GM12872 (cell line): ENCODE measurements at regions not wholly inside any gene's neighbourhood (a gene's known extent, or its start where the extent isn't known, plus 50 kb on each side); places are given as distances from the start of the nearest gene placed in this dataset.
A peak's percentile ranks its signal among the peaks of the same experiment; 100 is the strongest.

Experiments used
- TF ChIP-seq, protein P1 (sequence below): IDR thresholded peaks from 3 replicates; pipeline ENCODE4 v1.5.1; 2011; ENCODE audit warnings: low read depth, mild to moderate bottlenecking, low read length, moderate library complexity; ENCODE audit not compliant: insufficient read depth

DNA sequence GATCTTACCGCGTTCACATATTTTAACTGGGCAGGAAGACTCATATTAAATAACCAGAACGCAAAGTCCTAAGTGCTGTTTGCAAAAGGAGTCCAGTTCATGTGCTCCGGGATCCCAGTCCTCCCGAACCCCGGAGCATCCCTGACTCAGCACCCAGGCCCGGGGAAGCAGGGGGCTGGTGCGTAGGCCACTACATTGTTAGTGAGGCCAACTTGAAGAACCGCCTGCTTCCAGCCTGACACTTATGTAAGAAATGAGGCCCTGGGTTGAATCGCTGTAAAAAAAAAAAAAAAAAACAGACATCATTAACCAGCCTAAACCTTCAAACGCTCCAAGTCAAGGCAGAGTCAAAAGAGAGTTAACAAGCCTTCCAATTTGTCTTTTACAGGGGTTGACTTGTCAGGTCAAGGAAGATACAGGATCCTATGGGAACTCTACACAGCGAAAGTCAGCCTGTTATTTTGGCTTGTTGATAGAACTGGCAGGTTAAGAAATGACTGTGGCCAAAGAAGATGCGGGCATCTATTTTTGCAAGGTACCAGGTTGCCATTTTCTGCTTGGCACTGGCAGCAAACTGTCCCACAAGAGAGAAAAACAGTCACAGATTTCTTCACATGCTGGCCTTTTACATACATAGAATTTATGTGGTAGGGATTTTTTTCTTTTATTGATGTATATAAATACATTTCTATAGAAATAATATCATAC lies 93.3 kb downstream of the ACTL7B start:
- TF ChIP-seq, protein P1, sequence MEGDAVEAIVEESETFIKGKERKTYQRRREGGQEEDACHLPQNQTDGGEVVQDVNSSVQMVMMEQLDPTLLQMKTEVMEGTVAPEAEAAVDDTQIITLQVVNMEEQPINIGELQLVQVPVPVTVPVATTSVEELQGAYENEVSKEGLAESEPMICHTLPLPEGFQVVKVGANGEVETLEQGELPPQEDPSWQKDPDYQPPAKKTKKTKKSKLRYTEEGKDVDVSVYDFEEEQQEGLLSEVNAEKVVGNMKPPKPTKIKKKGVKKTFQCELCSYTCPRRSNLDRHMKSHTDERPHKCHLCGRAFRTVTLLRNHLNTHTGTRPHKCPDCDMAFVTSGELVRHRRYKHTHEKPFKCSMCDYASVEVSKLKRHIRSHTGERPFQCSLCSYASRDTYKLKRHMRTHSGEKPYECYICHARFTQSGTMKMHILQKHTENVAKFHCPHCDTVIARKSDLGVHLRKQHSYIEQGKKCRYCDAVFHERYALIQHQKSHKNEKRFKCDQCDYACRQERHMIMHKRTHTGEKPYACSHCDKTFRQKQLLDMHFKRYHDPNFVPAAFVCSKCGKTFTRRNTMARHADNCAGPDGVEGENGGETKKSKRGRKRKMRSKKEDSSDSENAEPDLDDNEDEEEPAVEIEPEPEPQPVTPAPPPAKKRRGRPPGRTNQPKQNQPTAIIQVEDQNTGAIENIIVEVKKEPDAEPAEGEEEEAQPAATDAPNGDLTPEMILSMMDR: no peak

DNA sequence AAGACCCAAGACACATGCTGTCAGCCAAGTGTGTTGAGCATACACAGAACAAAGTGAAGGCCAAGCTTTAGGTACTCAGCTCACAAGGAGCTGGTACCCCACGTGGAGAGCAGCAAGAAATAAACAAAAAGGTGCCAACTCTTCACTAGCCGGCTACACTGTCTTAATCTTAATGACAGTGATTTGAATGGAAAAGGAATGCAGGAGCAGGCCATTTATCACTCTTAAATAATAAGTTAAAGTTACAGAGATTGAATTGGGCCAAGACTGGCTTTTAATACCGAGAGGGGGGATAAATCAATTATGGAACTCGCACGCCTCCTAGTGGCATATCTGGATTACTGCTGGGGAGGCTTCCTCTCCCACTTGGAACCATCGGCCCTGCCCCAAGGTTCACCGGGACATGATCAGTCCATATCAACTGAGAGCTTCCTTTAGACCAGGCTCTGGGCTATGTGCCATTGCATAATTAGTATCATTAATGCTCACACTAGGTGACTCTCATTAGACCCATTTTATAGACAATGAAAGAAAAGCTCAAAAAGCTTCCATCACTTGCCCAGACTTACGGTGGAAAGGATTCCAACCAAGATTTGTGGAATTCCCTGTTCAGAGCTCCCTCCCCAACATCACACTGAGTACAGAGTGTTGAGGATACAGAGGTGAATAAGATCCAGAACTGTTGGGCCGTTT lies 94.0 kb downstream of the ACTL7B start:
- TF ChIP-seq, protein P1: peak; percentile 92

DNA sequence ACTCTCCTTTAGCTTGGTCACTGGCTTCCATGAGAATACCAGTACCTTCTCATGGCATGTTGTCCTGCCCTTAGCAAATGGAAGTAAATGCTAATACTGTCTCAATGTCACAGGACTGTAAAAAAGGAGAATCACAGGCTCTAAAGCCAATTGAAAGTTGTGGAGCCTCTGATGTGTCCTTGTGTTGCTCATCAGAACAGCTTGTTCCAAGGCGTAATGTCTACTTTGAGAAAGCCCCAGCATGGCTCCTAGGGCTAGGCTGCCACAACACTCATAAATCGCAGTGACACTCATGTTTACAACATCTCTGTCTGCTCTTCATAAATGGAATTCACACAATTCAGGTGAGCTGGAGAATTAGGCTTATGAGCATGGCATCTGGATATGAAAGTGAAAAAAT lies 94.9 kb downstream of the ACTL7B start:
- TF ChIP-seq, protein P1: no peak

DNA sequence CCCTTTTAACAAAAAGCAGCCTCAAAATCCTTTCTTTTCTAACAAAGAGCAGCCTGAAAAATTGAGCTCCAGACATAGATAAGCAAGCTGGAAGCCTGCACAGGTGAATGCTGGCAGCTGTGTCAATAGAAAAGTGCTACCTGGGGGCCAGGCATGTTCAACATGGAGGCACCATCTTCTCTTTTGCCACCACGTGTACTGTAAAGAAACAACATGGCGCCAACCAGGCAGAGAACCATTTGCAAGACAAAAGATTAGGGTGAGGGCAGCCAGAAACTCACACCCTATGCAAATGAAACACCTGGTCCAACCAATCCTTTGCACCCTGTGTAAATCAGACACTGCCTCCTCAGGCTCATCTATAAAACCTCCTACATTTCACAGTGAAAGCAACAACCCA lies 96.0 kb downstream of the ACTL7B start:
- TF ChIP-seq, protein P1: no peak

DNA sequence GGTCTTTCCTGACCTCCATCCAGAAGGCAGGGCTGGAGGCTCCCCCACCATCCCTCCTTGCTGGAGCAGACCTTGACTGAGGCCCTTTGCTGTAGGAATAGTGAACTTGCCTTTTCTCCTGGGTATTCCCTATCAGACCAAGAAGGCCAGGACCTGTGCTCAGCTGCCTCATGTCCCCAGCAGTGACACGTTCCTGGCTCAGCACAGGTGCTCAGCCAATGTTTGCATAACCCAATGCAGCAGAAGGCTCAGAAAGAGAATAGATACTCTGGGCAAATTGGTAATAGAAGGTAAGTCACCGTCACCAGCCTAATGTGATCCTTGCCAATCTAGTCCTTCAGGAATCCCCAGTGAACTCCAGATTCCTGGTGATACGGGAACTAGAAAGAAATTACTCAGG lies 96.4 kb downstream of the ACTL7B start:
- TF ChIP-seq, protein P1: no peak

DNA sequence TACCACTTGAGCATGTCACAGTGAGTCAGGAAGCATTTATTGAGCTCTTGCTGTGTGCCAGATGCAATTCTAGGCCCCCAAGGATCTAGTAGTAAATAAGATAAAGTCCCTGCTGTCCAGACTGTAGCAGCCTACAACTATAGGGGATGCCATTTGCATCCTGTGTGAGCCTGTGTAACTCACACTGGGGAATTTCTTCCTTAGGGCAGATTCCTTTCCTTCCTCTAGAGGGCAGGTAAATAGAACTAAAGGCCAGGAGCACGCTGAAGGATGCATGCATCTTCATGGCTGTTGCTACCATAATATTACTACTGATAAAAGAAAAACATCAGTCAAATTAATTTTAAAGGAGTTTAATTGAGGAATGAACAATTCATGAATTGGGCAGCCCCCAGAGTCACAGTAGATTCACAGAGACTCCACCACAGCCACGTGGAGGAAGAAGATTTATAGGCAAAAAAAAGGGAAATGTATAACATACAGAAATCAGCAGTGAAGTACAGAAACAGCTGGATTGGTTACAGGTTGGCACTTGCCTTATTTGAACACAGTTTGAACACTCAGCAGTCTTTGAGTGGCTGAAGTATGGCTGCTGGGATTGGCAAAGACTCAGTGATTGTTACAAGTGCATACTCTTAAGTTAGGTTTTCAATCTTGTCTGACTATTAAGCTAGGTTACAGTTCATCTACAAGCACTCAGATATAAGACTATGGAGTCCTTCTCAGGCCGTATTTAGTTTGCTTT lies 98.9 kb downstream of the ACTL7B start:
- TF ChIP-seq, protein P1: no peak

DNA sequence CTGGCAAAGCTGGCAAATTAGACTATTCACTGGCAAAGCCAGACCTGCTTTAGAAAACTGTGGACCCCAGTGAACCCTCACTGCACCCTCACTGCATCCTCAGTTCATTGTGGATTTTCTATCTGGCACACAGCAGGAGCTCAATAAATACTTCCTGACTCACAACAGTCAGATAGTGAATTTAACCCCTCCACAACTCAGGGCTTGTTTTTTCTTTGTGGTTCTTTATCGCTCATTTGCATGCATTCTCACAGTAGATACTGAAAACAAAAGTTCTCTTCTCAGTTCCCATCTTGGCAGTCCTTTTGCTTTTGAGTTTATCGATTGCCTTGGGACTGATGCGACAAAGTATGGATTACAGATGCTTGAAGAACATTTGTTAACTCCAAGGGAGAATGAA lies 99.8 kb downstream of the ACTL7B start:
- TF ChIP-seq, protein P1: no peak
